A673 (cell line): ENCODE measurements at regions not wholly inside any gene's neighbourhood (a gene's known extent, or its start where the extent isn't known, plus 50 kb on each side); places are given as distances from the start of the nearest gene placed in this dataset.

Experiments
- BruUV-seq: library from RNA; stranded (reverse); fragments of 400-500 nt; replicated peaks from 2 replicates; lab custom pipeline; 2021; lab: Mats Ljungman, UMichigan
- CTCF ChIA-PET: fragments of 300-600 bp; sonication (Branson Sonifier 250); formaldehyde crosslinking; loops from one replicate; lab custom pipeline; 2022; ENCODE audit warnings: antibody characterized with exemption; lab: Charles Lee
- POLR2A ChIA-PET: fragments of 300-600 bp; sonication (Branson Sonifier 250); formaldehyde crosslinking; loops from one replicate; lab custom pipeline; 2022; ENCODE audit warnings: antibody characterized with exemption; ENCODE audit not compliant: low non-redundant PET; lab: Charles Lee
- DNase-seq: peaks from one replicate; pipeline ENCODE4 v3.0.0-alpha.2; 2015; ENCODE audit warnings: low spot score
- H3K27ac ChIP-seq: fragments of 200-600 bp; sonication (generic); 2 replicates; pipeline ENCODE4 v1.5.1; 2016; ENCODE audit warnings: mixed run types, low read depth, mild to moderate bottlenecking, mixed read lengths, antibody characterized with exemption, low read length; ENCODE audit not compliant: poor library complexity, severe bottlenecking
- H3K27me3 ChIP-seq: fragments of 200-600 bp; sonication (generic); replicated peaks from 2 replicates; pipeline ENCODE4 v1.6.1; 2017; ENCODE audit warnings: mixed run types, low read depth, mild to moderate bottlenecking, mixed read lengths, antibody characterized with exemption, low read length; ENCODE audit not compliant: insufficient read depth, poor library complexity
- H3K36me3 ChIP-seq: fragments of 200-600 bp; sonication (generic); 2 replicates; pipeline ENCODE4 v1.6.1; 2016; ENCODE audit warnings: mixed run types, mild to moderate bottlenecking, mixed read lengths, antibody characterized with exemption, low read length; ENCODE audit not compliant: insufficient read depth, poor library complexity, severe bottlenecking
- H3K4me1 ChIP-seq: fragments of 200-600 bp; sonication (generic); 2 replicates; pipeline ENCODE4 v1.6.1; 2017; ENCODE audit warnings: mixed run types, mild to moderate bottlenecking, mixed read lengths, antibody characterized with exemption, low read length; ENCODE audit not compliant: insufficient read depth, poor library complexity, severe bottlenecking
- H3K4me3 ChIP-seq: fragments of 200-600 bp; sonication (generic); 2 replicates; pipeline ENCODE4 v1.5.1; 2016; ENCODE audit warnings: low read depth, mixed run types, mild to moderate bottlenecking, mixed read lengths, low read length; ENCODE audit not compliant: poor library complexity, severe bottlenecking
- H3K9me3 ChIP-seq: fragments of 200-600 bp; sonication (generic); 2 replicates; pipeline ENCODE4 v1.6.1; 2016; ENCODE audit warnings: mixed run types, low read depth, mild to moderate bottlenecking, mixed read lengths, antibody characterized with exemption, low read length; ENCODE audit not compliant: poor library complexity, severe bottlenecking
- CTCF ChIP-seq: fragments of 300-800, 200-600 bp; sonication (generic); conservative IDR thresholded peaks from 2 replicates; pipeline ENCODE4 v1.5.1; 2017; ENCODE audit warnings: low read depth, mild to moderate bottlenecking, antibody characterized with exemption, low read length, moderate library complexity, mixed read lengths
- EZH2 ChIP-seq: fragments of 200-600 bp; sonication (generic); IDR thresholded peaks from 2 replicates; pipeline ENCODE4 v1.6.1; 2017; ENCODE audit warnings: borderline replicate concordance, low read depth, mild to moderate bottlenecking, mixed read lengths, antibody characterized with exemption, low read length; ENCODE audit not compliant: poor library complexity, severe bottlenecking
- intact Hi-C: fragments of 100-400 bp; cut with micrococcal nuclease; formaldehyde crosslinking; loops from one replicate; pipeline ENCODE4 v1.10.0; 2022; ENCODE audit not compliant: unreplicated experiment

GRCh38 chr17:53950858-53951250 is 128.1 kb downstream of the KIF2B start:
- no TSS peak for BruUV-seq
- intact Hi-C loops, result no loop called here
- CTCF ChIA-PET, result no interaction called here

GRCh38 chr17:53971361-53971760 is 148.6 kb downstream of the KIF2B start:
- Histone ChIP-seq H3K4me3 (no peak overlapping the region), H3K4me1 (no peaks in the 10 kb centered on the region), H3K27ac (no peak overlapping the region), H3K9me3 (no peaks in the 10 kb centered on the region), H3K36me3 (no peaks in the 10 kb centered on the region), H3K27me3 (no peaks in the 10 kb centered on the region)
- DNase-seq, result no peak
- BruUV-seq, result no TSS peak
- TF ChIP-seq CTCF (no peak), EZH2 (no peak)
- POLR2A ChIA-PET, result no interaction called here
- intact Hi-C loops, result no loop called here
- CTCF ChIA-PET, result no interaction called here

More at GRCh38 chr17:53950858-53951250, 128.1 kb downstream of the KIF2B start:
- Histone ChIP-seq H3K9me3 (peaks cover 3% of the 10 kb centered on the region), H3K36me3 (no peaks in the 10 kb centered on the region), H3K4me1 (no peaks in the 10 kb centered on the region), H3K27ac (no peak overlapping the region), H3K27me3 (no peaks in the 10 kb centered on the region), H3K4me3 (no peak overlapping the region)
- POLR2A ChIA-PET, result no interaction called here
- DNase-seq, result no peak
- no peak for TF ChIP-seq EZH2
- TF ChIP-seq CTCF, result no peak

- intact Hi-C loops, result no loop called here
- no peaks in the 10 kb centered on the region for H3K4me1 ChIP-seq
- no TSS peak for BruUV-seq
- H3K9me3 ChIP-seq, result no peaks in the 10 kb centered on the region
- DNase-seq, result no peak
- no peak overlapping the region for H3K27ac ChIP-seq
- ChIA-PET CTCF (no interaction called here), POLR2A (no interaction called here)
- no peaks in the 10 kb centered on the region for H3K36me3 ChIP-seq
- no peaks in the 10 kb centered on the region for H3K27me3 ChIP-seq
- TF ChIP-seq EZH2 (no peak), CTCF (no peak)
- H3K4me3 ChIP-seq, result no peak overlapping the region
These were observed 157.3 kb downstream of the KIF2B start for GRCh38 chr17:53979991-53980390.
